Naive thymus-derived CD4-positive, alpha-beta T cell (primary cell): ENCODE measurements at regions not wholly inside any gene's neighbourhood (a gene's known extent, or its start where the extent isn't known, plus 50 kb on each side); places are given as distances from the start of the nearest gene placed in this dataset.

Experiments
- ATAC-seq: fragments of 150-1000 bp; cut with Tn5 transposase; 2 replicates; pipeline ENCODE4 v1.10.0; 2021; ENCODE audit warnings: mild to moderate bottlenecking, moderate library complexity
- CTCF ChIA-PET: fragments of 350-600 bp; sonication (Branson Sonifier 250); formaldehyde crosslinking; loops from one replicate; lab custom pipeline; 2021; ENCODE audit warnings: antibody characterized with exemption; lab: Charles Lee
- POLR2A ChIA-PET: fragments of 350-600 bp; sonication (Branson Sonifier 250); formaldehyde crosslinking; loops from one replicate; lab custom pipeline; 2021; ENCODE audit warnings: antibody characterized with exemption, inconsistent platforms; lab: Charles Lee
- DNase-seq, 9 donors: peaks; one replicate each; pipeline versions ENCODE4 v3.0.0 to v3.0.0-alpha.2; 2020 to 2022; ENCODE audit warnings: mixed read lengths in 1 of 9
- H3K27ac ChIP-seq: one replicate; pipeline ENCODE4 v1.7.0; 2013; ENCODE audit warnings: mild to moderate bottlenecking, low read depth, low read length, moderate library complexity
- H3K27me3 ChIP-seq, 2 donors: one replicate each; pipeline ENCODE4 v1.7.0; 2013; ENCODE audit warnings: low read length in 2 of 2, mild to moderate bottlenecking in 2 of 2, moderate library complexity in 2 of 2; ENCODE audit not compliant: control insufficient read depth in 2 of 2, insufficient read depth in 2 of 2
- H3K36me3 ChIP-seq, 3 experiments: 1 replicate in 2 of 3; 2 replicates in 1 of 3; pipeline ENCODE4 v1.7.0; 2013; ENCODE audit warnings: low read length in 3 of 3, mild to moderate bottlenecking in 3 of 3, moderate library complexity in 1 of 3; ENCODE audit not compliant: insufficient read depth in 3 of 3, control insufficient read depth in 2 of 3
- H3K4me1 ChIP-seq, 2 donors: one replicate each; pipeline ENCODE4 v1.7.0; 2013; ENCODE audit warnings: low read length in 2 of 2, mild to moderate bottlenecking in 2 of 2, moderate library complexity in 1 of 2; ENCODE audit not compliant: control insufficient read depth in 2 of 2, insufficient read depth in 2 of 2
- H3K4me3 ChIP-seq: 2 replicates; pipeline ENCODE4 v1.7.0; 2013; ENCODE audit warnings: mild to moderate bottlenecking, low read length
- H3K9me3 ChIP-seq, 3 experiments: 1 replicate in 2 of 3; 2 replicates in 1 of 3; pipeline ENCODE4 v1.7.0; 2013; ENCODE audit warnings: low read length in 3 of 3; ENCODE audit not compliant: control insufficient read depth in 2 of 3
- H3K27ac Mint-ChIP-seq, 9 donors: one replicate each; pipeline ENCODE4 v1.8.0; 2020 to 2022; ENCODE audit warnings: mixed read lengths in 9 of 9, mild to moderate bottlenecking in 8 of 9, moderate library complexity in 5 of 9, inconsistent platforms in 2 of 9
- H3K27me3 Mint-ChIP-seq, 5 donors: one replicate each; pipeline ENCODE4 v1.8.0; 2021 to 2022; ENCODE audit warnings: mixed read lengths in 5 of 5, mild to moderate bottlenecking in 1 of 5
- H3K36me3 Mint-ChIP-seq, 5 donors: one replicate each; pipeline ENCODE4 v1.8.0; 2020 to 2022; ENCODE audit warnings: mixed read lengths in 5 of 5, mild to moderate bottlenecking in 3 of 5, inconsistent platforms in 1 of 5
- H3K4me1 Mint-ChIP-seq, 7 donors: one replicate each; pipeline ENCODE4 v1.8.0; 2020 to 2022; ENCODE audit warnings: mixed read lengths in 7 of 7, mild to moderate bottlenecking in 3 of 7, inconsistent platforms in 1 of 7
- H3K4me3 Mint-ChIP-seq, 10 donors: one replicate each; pipeline ENCODE4 v1.8.0; 2020 to 2022; ENCODE audit warnings: mild to moderate bottlenecking in 10 of 10, mixed read lengths in 10 of 10, moderate library complexity in 6 of 10, inconsistent platforms in 2 of 10
- H3K9me3 Mint-ChIP-seq, 11 donors: one replicate each; pipeline ENCODE4 v1.8.0; 2020 to 2022; ENCODE audit warnings: mixed read lengths in 11 of 11, mild to moderate bottlenecking in 4 of 11, inconsistent platforms in 1 of 11, moderate library complexity in 1 of 11
- intact Hi-C, 2 donors: fragments of 100-400 bp; cut with micrococcal nuclease; formaldehyde crosslinking; loops; one replicate each; pipeline ENCODE4 v1.15.1; 2023

DNA sequence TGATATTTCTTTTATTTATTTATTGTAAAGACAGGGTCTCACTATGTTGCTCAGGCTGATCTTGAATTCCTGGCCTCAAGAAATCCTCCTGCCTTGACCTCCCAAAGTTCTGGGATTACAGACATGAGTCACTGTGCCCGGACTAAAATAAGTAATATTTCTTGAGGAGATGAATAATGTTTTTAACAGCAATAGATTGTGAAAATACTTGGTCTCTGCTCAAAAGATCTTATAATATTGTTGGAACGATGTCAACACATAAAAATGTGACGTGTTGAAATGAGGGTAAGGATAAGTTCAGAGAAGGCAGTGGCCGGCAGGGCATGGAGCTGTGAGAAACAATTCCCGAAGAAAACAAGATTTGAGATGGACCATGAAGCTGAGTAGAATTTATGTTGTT lies 178.7 kb downstream of the GJA1 start:
- DNase-seq (no peak), ATAC-seq (no peak)
- H3K9me3 Mint-ChIP-seq = peaks cover 0 to 5% (median 0%) of the 10 kb centered on the region in 11 donors
- Histone ChIP-seq H3K36me3 (no peaks in the 10 kb centered on the region), H3K27ac (no peak overlapping the region), H3K27me3 (no peaks in the 10 kb centered on the region), H3K4me3 (no peak overlapping the region), H3K9me3 (no peaks in the 10 kb centered on the region), H3K4me1 (no peaks in the 10 kb centered on the region)
- no peaks in the 10 kb centered on the region for H3K27me3 Mint-ChIP-seq
- H3K36me3 Mint-ChIP-seq = peaks cover 0 to 5% (median 0%) of the 10 kb centered on the region in 5 donors
- ChIA-PET POLR2A (no interaction called here), CTCF (no interaction called here)
- intact Hi-C loops = no loop called here
- no peak overlapping the region for H3K27ac Mint-ChIP-seq
- peaks cover 0 to 6% (median 0%) of the 10 kb centered on the region in 7 donors for H3K4me1 Mint-ChIP-seq
- no peak overlapping the region for H3K4me3 Mint-ChIP-seq

DNA sequence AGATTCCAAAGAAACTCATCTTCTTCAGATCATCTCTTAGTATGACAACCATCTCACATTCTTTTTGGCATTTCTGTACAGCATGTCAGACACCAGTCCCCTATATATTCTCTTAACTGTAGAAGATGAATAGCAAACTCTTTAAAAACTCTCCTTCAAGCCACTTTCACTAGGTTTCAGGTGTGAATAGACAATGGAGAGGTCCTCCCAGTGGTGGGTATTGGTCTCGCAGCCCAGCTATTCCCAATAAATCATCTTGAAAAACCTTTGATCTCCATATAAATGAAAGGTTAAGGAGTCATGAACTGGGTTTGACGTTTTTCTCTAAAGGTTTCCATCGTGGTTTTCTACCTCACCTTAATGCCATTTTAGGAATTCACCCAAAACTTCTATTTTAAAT lies 180.0 kb downstream of the GJA1 start:
- no peak overlapping the region for H3K27ac ChIP-seq
- H3K9me3 Mint-ChIP-seq = peaks cover 0 to 5% (median 0%) of the 10 kb centered on the region in 11 donors
- no peaks in the 10 kb centered on the region for H3K27me3 Mint-ChIP-seq
- H3K4me3 Mint-ChIP-seq = no peak overlapping the region
- no peaks in the 10 kb centered on the region for H3K27me3 ChIP-seq
- H3K4me1 ChIP-seq = no peaks in the 10 kb centered on the region
- no peaks in the 10 kb centered on the region for H3K36me3 ChIP-seq
- H3K27ac Mint-ChIP-seq = no peak overlapping the region
- DNase-seq = no peak
- intact Hi-C loops = no loop called here
- peaks cover 0 to 5% (median 0%) of the 10 kb centered on the region in 5 donors for H3K36me3 Mint-ChIP-seq
- H3K4me3 ChIP-seq = no peak overlapping the region
- ATAC-seq = no peak
- H3K4me1 Mint-ChIP-seq = peaks cover 0 to 6% (median 0%) of the 10 kb centered on the region in 7 donors
- ChIA-PET CTCF (no interaction called here), POLR2A (no interaction called here)
- no peaks in the 10 kb centered on the region for H3K9me3 ChIP-seq

DNA sequence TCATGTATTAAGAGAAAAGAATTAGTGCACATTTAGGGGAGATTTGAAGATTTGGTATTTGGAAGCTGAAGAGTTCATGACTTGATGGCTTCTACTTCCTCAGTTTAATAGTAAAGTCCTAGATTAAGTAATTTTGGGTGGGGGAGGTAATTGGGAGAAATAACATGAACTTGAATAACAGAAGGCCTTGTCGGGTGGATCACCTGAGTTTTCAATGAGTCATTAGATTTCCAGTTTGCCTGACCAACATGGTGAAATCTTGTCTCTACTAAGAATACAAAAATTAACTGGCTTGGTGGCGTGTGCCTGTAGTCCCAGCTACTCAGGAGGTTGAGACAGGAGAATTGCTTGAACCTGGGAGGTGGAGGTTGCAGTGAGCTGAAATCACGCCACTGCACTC lies 181.0 kb downstream of the GJA1 start:
- ATAC-seq = no peak
- Mint-ChIP-seq H3K27ac (no peak overlapping the region), H3K4me3 (no peak overlapping the region), H3K36me3 (peaks cover 0 to 5% (median 0%) of the 10 kb centered on the region in 5 donors), H3K4me1 (peaks cover 0 to 6% (median 0%) of the 10 kb centered on the region in 7 donors), H3K9me3 (peaks cover 0 to 5% (median 0%) of the 10 kb centered on the region in 11 donors), H3K27me3 (no peaks in the 10 kb centered on the region)
- Histone ChIP-seq H3K4me1 (no peaks in the 10 kb centered on the region), H3K36me3 (no peaks in the 10 kb centered on the region), H3K9me3 (no peaks in the 10 kb centered on the region), H3K4me3 (no peak overlapping the region), H3K27ac (no peak overlapping the region), H3K27me3 (no peaks in the 10 kb centered on the region)
- intact Hi-C loops = no loop called here
- ChIA-PET CTCF (no interaction called here), POLR2A (no interaction called here)
- no peak for DNase-seq

DNA sequence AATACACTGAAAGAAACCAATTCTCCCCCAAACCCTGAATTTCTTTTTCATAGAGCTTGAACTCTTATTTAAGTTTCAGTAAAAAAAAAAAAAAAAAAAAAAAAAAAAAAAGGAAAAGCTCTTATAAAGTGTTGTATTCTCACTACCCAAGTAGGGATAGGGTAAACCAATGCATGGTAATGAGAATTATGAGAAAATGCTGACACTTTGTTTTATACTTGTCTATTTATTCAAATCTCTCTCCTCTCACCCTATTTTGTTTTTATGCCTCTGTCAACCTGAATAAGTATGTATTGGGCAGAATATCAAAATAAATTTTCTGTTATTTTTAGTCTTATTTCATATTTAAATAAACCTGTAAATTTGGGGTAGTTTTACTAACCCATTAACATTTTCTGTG lies 181.9 kb downstream of the GJA1 start:
- ChIA-PET CTCF (no interaction called here), POLR2A (no interaction called here)
- H3K36me3 Mint-ChIP-seq = peaks cover 0 to 5% (median 0%) of the 10 kb centered on the region in 5 donors
- H3K27me3 ChIP-seq = no peaks in the 10 kb centered on the region
- no peak overlapping the region for H3K27ac ChIP-seq
- H3K27me3 Mint-ChIP-seq = no peaks in the 10 kb centered on the region
- H3K4me3 ChIP-seq = no peak overlapping the region
- H3K4me1 ChIP-seq = no peaks in the 10 kb centered on the region
- no peaks in the 10 kb centered on the region for H3K36me3 ChIP-seq
- DNase-seq = no peak
- H3K27ac Mint-ChIP-seq = no peak overlapping the region
- no peak overlapping the region for H3K4me3 Mint-ChIP-seq
- intact Hi-C loops = no loop called here
- ATAC-seq = no peak
- H3K9me3 Mint-ChIP-seq = peaks cover 0 to 5% (median 0%) of the 10 kb centered on the region in 11 donors
- peaks cover 0 to 6% (median 0%) of the 10 kb centered on the region in 7 donors for H3K4me1 Mint-ChIP-seq
- no peaks in the 10 kb centered on the region for H3K9me3 ChIP-seq

DNA sequence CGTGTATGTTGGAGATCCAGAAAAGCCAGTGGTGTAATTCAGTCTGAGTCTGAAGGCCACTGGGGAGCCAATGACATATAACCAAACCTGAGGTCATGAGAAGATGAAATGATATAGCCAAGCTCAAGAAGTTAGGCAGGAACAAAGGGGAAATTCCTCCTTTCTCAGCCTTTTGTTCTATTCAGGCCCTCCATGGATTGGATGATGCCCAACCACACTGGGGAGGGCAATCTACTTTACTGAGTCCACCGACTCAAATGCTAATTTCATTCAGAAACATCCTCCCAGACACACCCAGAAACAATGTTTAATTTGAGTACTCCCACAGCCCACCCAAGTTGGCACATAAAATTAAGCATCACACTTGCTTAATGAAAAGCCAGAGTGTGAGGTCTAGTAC lies 183.6 kb downstream of the GJA1 start:
- H3K27me3 Mint-ChIP-seq = no peaks in the 10 kb centered on the region
- DNase-seq = no peak
- Histone ChIP-seq H3K4me3 (no peak overlapping the region), H3K27ac (no peak overlapping the region), H3K9me3 (no peaks in the 10 kb centered on the region), H3K36me3 (no peaks in the 10 kb centered on the region), H3K27me3 (no peaks in the 10 kb centered on the region), H3K4me1 (no peaks in the 10 kb centered on the region)
- H3K4me1 Mint-ChIP-seq = peaks cover 0 to 6% (median 0%) of the 10 kb centered on the region in 7 donors
- ChIA-PET POLR2A (interaction anchor here (0.6 to 1.4 kb wide), 2 partner anchors 10 to 341 kb away, joined by 3 read pairs; no protein-coding TSS in a partner anchor), CTCF (no interaction called here)
- H3K27ac Mint-ChIP-seq = peak overlapping the region in 1 of 9 donors; percentile 6
- H3K36me3 Mint-ChIP-seq = peaks cover 0 to 5% (median 0%) of the 10 kb centered on the region in 5 donors
- H3K4me3 Mint-ChIP-seq = no peak overlapping the region
- no peak for ATAC-seq
- intact Hi-C loops = no loop called here
- peaks cover 0 to 5% (median 0%) of the 10 kb centered on the region in 11 donors for H3K9me3 Mint-ChIP-seq

DNA sequence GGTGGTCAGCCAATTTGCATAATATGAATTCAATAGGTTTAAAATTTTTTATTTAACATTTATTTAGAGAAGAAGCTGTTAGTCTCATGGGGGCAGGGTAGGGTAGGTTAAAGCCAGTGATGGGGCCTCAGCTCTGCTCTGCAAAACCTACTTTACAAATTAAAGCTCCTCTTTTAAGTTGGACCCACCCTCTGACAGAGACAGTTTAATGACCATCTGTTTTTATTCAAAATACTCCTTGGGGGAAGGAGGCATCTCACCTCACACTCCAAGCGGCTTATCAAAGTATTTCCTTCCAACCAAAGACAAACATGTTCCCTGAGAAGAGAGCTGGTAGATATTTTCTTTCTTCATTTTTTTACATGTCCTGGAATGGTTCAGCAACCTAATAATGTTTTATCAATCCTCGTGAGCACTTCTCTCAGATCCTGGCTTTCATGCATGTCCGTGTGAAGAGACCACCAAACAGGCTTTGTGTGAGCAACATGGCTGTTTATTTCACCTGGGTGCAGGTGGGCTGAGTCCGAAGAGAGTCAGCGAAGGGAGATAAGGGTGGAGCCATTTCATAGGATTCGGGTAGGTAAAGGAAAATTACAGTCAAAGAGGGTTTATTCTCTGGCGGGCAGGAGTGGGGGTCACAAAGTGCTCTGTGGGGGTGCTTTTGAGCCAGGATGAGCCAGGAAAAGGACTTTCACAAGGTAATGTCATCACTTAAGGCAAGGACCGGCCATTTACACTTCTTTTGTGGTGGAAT lies 184.7 kb downstream of the GJA1 start:
- CTCF ChIA-PET = no interaction called here
- Histone ChIP-seq H3K27ac (no peak overlapping the region), H3K36me3 (no peaks in the 10 kb centered on the region), H3K4me1 (no peaks in the 10 kb centered on the region), H3K4me3 (no peak overlapping the region), H3K27me3 (no peaks in the 10 kb centered on the region), H3K9me3 (no peaks in the 10 kb centered on the region)
- DNase-seq (no peak), ATAC-seq (no peak)
- Mint-ChIP-seq H3K4me1 (peaks cover 0 to 6% (median 0%) of the 10 kb centered on the region in 7 donors), H3K27ac (peak overlapping the region in 1 of 9 donors; percentile 17), H3K9me3 (peaks cover 0 to 7% (median 0%) of the 10 kb centered on the region in 11 donors), H3K27me3 (no peaks in the 10 kb centered on the region), H3K36me3 (peaks cover 0 to 5% (median 0%) of the 10 kb centered on the region in 5 donors), H3K4me3 (no peak overlapping the region)
- intact Hi-C loops = no loop called here
- POLR2A ChIA-PET = no interaction called here

DNA sequence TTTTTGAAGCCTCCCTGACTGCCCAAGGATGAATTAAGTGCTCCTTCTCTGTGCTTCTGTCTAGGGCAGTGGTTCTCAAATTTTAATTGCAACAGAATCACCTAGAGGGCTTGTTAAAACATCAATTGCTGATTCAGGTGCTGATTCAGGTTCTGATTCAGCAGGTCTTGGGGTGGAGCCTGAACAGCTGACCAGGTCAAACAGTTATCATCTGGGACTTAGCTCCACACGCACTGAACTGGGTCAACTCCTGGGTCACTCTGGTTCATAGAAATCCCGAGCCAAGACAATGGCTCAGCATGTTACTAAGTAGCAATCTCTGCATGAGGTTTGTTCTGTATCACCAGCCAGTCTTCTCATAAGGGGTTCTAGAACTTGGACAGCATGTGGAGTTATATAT lies 192.3 kb downstream of the GJA1 start:
- H3K27me3 Mint-ChIP-seq = no peaks in the 10 kb centered on the region
- peaks cover 3 to 24% (median 15%) of the 10 kb centered on the region in 11 donors for H3K9me3 Mint-ChIP-seq
- H3K4me1 Mint-ChIP-seq = peaks cover 0 to 23% (median 7%) of the 10 kb centered on the region in 7 donors
- Histone ChIP-seq H3K27me3 (no peaks in the 10 kb centered on the region), H3K9me3 (peaks cover 0 to 8% (median 4%) of the 10 kb centered on the region in 3 experiments), H3K4me1 (no peaks in the 10 kb centered on the region), H3K36me3 (no peaks in the 10 kb centered on the region), H3K27ac (no peak overlapping the region), H3K4me3 (no peak overlapping the region)
- H3K36me3 Mint-ChIP-seq = peaks cover 0 to 4% (median 0%) of the 10 kb centered on the region in 5 donors
- no peak for DNase-seq
- ChIA-PET CTCF (no interaction called here), POLR2A (no interaction called here)
- no peak overlapping the region for H3K4me3 Mint-ChIP-seq
- ATAC-seq = no peak
- H3K27ac Mint-ChIP-seq = no peak overlapping the region
- intact Hi-C loops = no loop called here
